H1 (cell line): ENCODE measurements at regions not wholly inside any gene's neighbourhood (a gene's known extent, or its start where the extent isn't known, plus 50 kb on each side); places are given as distances from the start of the nearest gene placed in this dataset.

Source experiments
- BACH1 ChIP-seq: IDR thresholded peaks from 2 replicates; pipeline ENCODE4 v1.6.1; 2012; ENCODE audit warnings: low read length, improper control_type of control experiment
- EGR1 ChIP-seq: IDR thresholded peaks from 2 replicates; pipeline ENCODE4 v1.6.1; 2011; ENCODE audit warnings: low read depth, low read length, borderline replicate concordance
- RAD21 ChIP-seq, 2 experiments: IDR thresholded peaks in 1 of 2; conservative IDR thresholded peaks in 1 of 2; 2 replicates each; pipeline ENCODE4 v1.6.1; 2011; ENCODE audit warnings: low read depth in 2 of 2, low read length in 2 of 2, improper control_type of control experiment in 1 of 2, inconsistent platforms in 1 of 2, mild to moderate bottlenecking in 1 of 2, moderate library complexity in 1 of 2

- no peak for TF ChIP-seq EGR1
- TF ChIP-seq RAD21 (IDR thresholded peaks at IDR 0.05 in 1 of 2, conservative IDR thresholded peaks at IDR 0.05 in 1 of 2; ENCODE audit: low read depth in 2 of 2, low read length in 2 of 2) = no peak
- TF ChIP-seq BACH1 = no peak
- TF ChIP-seq, all 59 proteins: peak for 0
These were observed 63.9 kb upstream of the RMST start (continued) for GRCh38 chr12:97398704-97399103.
